AG04449 (cell line): ENCODE measurements at regions not wholly inside any gene's neighbourhood (a gene's known extent, or its start where the extent isn't known, plus 50 kb on each side); places are given as distances from the start of the nearest gene placed in this dataset.

ENCODE experiments used
- CTCF ChIA-PET: fragments of 350-600 bp; formaldehyde crosslinking; extraction: SDS; loops from one replicate; lab custom pipeline; 2021; ENCODE audit warnings: antibody characterized with exemption; lab: Yijun Ruan, JAX
- POLR2A ChIA-PET: fragments of 400-600, 350-600 bp; formaldehyde crosslinking; extraction: SDS; loops from one replicate; lab custom pipeline; 2020; ENCODE audit warnings: antibody characterized with exemption, inconsistent platforms; lab: Yijun Ruan, JAX
- DNase-seq: peaks from one replicate; pipeline ENCODE4 v3.0.0-alpha.2; 2010; ENCODE audit warnings: low read depth, low spot score
- H3K4me3 ChIP-seq: 2 replicates; pipeline ENCODE4 v1.5.1; 2011; ENCODE audit warnings: low read depth, mild to moderate bottlenecking, control low read depth, low read length
- CTCF ChIP-seq: IDR thresholded peaks from one replicate; pipeline ENCODE4 v1.5.1; 2011; ENCODE audit warnings: mild to moderate bottlenecking, moderate library complexity, low read length, control low read depth, inconsistent platforms; ENCODE audit not compliant: insufficient read depth; ENCODE audit errors: missing control alignments

GRCh38 chr2:16609786-16610185 lies 55.8 kb downstream of the CYRIA start:
- DNase-seq: no peak
- ChIA-PET CTCF (interaction anchor here (1.0 to 1.9 kb wide), 13 partner anchors 10 to 1105 kb away, joined by 3 to 122 read pairs (median 5); partner anchors contain the start of gene MYCN), POLR2A (no interaction called here)
- H3K4me3 ChIP-seq: no peak overlapping the region
- TF ChIP-seq CTCF: no peak

GRCh38 chr2:16608661-16609643 lies 56.7 kb downstream of the CYRIA start:
- no peak for DNase-seq
- peak; percentile 88 for TF ChIP-seq CTCF
- H3K4me3 ChIP-seq: peak overlapping the region; percentile 57
- ChIA-PET CTCF (interaction anchor here (0.7 to 1.9 kb wide), 22 partner anchors 8 to 1104 kb away, joined by 3 to 122 read pairs (median 4); partner anchors contain the start of gene MYCN), POLR2A (no interaction called here)

GRCh38 chr2:16607301-16607700 lies 58.3 kb downstream of the CYRIA start:
- H3K4me3 ChIP-seq: no peak overlapping the region
- ChIA-PET CTCF (interaction anchor here (1.2 to 2.4 kb wide), 2 partner anchors 970 to 972 kb away, joined by 4 to 14 read pairs; no protein-coding TSS in a partner anchor), POLR2A (no interaction called here)
- DNase-seq: no peak
- TF ChIP-seq CTCF: no peak

- CTCF ChIA-PET: interaction anchor here (1.0 to 2.0 kb wide), 2 partner anchors 965 to 967 kb away, joined by 3 to 9 read pairs; no protein-coding TSS in a partner anchor
- POLR2A ChIA-PET: no interaction called here
These were observed 61.4 kb downstream of the CYRIA start for GRCh38 chr2:16604236-16604635.

GRCh38 chr2:16591370-16591933 lies 74.2 kb downstream of the CYRIA start:
- POLR2A ChIA-PET: no interaction called here
- DNase-seq: no peak
- CTCF ChIA-PET: no interaction called here
- no peak overlapping the region for H3K4me3 ChIP-seq
- TF ChIP-seq CTCF: no peak

More at GRCh38 chr2:16604236-16604635, 61.4 kb downstream of the CYRIA start:
- no peak overlapping the region for H3K4me3 ChIP-seq
- no peak for TF ChIP-seq CTCF
- no peak for DNase-seq

GRCh38 chr2:16589465-16589864 lies 76.2 kb downstream of the CYRIA start:
- H3K4me3 ChIP-seq: no peak overlapping the region
- POLR2A ChIA-PET: no interaction called here
- no peak for DNase-seq
- no peak for TF ChIP-seq CTCF
- CTCF ChIA-PET: no interaction called here
